GM18867 (cell line): ENCODE measurements at regions not wholly inside any gene's neighbourhood (a gene's known extent, or its start where the extent isn't known, plus 50 kb on each side); places are given as distances from the start of the nearest gene placed in this dataset.
"Not testable (repeated sequence)": the region's sequence is repeated elsewhere in the genome, so short reads cannot be mapped to it uniquely, and the experiment has no call there.

Experiments used
- ATAC-seq: cut with Tn5 transposase; IDR thresholded peaks from one replicate; pipeline ENCODE4 v1.9.1; 2021; ENCODE audit warnings: mild to moderate bottlenecking, moderate library complexity; ENCODE audit not compliant: unreplicated experiment

DNA sequence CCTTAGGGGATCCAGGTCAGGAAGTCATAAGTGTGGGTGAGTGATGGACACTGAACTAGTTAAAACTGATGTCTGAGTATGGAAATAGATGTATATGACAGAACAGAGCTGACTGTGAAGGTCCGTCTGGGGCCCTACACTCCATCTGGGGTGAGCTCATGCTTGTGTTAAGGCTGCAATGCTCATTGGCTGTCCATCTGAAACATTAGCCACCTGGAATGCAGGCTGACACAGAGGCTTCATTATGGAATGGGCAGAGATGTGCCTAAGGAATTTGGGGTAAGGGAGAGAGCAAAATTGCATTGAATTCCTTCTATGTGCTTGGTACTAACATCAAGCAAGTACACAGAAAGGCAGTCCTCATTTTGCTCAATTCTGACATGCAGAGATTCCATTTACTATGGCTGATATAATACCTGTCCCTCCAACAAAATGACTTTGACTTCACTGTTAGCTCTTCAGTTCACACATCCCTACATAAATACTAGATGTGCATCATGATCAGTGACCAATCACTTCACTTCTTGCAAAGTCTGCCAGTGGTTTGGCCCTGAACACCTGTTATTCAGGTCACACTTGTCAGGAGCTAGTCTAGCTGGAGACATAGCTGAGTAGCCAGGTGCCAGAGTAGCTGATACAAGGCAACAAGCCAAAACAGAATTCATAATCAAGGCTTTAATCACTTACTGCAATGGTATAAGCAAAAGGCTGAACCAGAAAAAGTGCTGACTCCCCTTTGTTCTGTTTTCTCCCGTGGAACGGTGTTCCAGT lies 128.9 kb upstream of the VWC2 start:
- ATAC-seq = no peak

DNA sequence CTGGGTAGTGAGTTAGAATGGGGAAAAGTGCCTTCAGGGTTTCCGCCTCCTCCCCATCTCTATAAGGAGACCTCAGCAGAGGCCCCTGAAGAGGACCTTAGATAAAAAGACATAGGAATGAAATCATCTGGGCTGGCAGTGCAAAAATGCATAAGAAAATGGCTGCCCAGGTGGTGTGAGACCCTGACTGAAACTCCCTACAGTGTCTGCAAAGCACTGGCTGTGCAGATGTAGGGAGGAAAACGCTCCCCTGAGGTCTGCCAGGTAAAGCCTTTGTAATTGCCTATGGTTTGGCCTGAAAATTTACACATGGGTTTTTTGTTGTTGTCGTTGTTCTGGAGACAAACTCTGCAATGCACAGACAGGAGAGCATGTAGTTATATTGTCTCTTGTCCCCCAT lies 128.1 kb upstream of the VWC2 start:
- no peak for ATAC-seq

DNA sequence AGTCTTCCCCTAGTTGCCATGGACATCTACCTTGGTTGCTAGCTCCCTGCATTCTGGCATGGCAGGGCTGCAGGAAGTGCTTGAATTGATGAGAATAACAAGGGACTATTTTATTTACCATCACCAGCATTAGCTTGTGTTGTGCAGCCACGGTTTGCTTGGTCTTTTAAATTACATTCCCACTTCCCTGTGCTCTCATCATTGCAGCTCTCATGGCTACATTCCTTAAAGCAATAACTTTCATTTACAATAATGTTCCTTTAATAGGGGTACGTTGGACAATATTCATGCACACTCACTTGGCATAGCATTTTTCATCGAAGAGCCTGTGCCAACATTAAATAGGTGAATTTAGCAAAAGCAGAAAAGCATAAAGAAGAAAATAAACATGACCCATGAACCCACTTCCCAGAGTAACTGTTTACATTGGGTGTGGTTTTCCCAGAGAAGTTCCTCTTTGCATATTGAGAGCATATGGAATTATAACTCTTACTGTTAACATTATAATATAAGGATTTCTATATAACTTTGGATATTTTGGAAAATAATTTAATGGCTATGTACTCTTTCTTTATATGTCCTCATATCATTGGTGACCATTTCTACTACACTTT lies 113.2 kb upstream of the VWC2 start:
- no peak for ATAC-seq

DNA sequence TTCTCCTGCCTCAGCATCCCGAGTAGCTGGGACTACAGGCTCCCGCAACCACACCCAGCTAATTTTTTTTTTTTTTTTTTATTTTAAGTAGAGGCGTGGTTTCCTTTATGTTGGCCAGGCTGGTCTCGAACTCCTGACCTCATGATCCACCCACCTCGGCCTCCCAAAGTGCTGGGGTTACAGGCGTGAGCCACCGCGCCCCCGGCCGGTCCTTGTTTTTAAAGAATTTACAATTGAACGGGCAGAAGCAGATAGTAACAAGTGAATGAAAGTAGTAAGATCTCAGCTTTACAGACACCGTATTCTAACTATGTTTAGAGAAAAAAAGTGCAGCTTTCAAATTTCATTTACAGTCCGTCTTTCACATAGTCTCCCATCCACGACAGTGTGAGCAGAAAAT lies 112.5 kb upstream of the VWC2 start:
- no peak for ATAC-seq

DNA sequence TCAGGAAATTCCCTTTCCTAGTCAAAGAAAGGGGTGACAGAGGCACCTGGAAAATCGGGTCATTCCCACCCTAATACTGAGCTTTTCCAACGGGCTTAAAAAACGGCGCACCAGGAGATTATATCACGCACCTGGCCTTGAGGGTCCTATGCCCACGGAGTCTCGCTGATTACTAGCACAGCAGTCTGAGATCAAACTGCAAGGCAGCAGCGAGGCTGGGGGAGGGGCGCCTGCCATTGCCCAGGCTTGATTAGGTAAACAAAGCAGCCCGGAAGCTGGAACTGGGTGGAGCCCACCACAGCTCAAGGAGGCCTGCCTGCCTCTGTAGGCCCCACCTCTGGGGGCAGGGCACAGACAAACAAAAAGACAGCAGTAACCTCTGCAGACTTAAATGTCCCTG lies 107.5 kb upstream of the VWC2 start:
- ATAC-seq = not testable (repeated sequence)

DNA sequence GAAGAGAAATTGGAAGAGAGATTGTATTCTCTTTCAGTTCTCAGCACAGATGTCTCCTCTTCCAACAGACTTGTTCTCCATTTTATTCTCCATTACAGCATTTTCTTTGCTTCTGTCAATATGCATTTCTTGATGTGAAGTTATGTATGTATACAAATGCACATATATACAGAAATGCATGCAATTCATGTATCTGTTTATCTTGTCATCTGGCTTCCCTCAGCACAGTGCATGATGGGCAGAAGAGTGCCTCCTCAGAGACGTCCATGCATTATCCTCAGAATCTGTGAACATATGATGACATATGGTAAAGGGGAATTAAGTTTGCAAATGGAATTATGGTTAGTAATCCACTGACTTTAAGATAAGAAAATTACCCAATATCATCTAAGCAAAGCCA lies 106.7 kb upstream of the VWC2 start:
- ATAC-seq = no peak

DNA sequence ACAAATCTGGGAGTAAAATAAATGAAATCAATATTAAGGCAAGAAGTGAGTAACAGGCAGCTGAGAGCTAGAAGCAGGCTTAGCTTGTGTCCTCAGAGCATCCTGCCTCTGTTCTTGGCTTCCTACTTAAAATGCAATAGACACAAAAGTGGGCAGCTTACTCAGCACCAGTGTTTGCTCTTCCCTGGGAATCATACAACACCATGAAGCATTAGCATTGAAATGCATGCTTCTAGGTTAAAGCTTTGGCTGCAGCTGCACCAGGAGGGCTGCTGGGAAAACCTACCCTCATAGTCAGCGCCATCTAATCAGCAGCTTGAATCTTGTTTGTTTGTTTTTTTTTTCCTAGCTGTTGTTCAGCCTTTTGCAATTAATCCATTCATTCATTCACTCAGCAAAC lies 104.2 kb upstream of the VWC2 start:
- no peak for ATAC-seq

DNA sequence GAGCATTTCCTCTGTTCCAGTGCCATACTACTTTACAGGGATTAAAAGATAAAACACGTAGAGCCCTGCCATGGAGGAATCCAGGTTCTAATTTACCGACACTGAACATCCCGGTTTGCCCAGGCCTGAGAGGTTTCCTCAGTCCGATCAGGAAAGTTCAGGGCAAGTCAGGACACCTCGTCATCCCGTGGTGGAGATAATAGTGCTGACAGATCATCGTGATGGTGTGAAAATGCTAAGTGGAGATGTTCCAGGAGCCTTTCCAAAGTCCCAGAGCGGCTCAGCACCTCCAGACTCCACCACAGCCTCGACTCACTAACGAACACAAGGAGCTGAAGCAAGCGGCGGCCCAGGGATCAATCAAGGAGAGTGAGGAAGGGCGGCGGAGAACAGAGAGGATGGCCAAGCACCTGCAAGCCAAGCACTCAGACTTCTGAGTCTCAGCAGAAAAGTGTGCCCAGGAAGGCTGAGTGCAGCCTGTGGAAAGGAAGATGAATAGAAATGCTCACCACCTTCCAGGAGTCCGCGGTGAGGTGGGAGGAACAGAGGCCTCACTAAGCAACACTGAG lies 103.7 kb upstream of the VWC2 start:
- ATAC-seq = no peak

DNA sequence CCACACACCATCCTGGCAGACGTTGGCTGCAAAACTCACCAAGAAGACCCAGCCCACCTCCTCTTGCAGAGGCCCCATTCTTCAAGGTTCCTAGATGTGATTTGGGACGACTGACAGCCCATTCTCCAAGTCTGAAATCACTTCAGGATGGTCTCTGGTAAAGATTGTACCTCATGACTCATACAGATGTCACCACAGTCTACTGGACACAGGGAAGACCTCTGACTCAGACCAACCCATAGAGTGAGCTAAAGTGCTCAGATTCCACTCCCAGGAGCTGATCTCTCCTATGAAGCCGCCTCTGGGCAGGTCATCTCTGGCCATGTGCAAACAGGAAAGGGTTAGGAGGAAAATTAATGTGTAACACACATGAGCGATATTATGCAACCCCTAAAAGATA lies 102.4 kb upstream of the VWC2 start:
- ATAC-seq = no peak

DNA sequence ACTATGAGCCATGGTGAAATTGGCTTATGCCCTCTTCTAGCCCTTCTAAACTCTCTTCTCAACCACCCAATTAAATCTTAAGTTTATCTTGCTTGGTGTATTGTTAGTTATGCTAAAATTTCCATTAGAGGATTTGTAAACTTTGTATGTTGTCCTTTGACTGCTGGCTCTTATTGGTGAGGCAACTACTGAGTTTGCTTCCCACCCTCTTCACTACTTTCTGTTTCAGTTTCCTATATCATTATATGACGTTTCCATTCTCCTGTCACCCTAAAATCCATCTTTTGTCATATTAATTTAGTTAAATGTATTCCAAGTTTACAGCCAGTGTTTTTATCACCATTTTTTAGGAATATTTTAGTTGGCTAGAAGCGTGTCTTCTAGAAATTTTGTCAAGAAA lies 80.9 kb upstream of the VWC2 start:
- peak; percentile 81 for ATAC-seq

DNA sequence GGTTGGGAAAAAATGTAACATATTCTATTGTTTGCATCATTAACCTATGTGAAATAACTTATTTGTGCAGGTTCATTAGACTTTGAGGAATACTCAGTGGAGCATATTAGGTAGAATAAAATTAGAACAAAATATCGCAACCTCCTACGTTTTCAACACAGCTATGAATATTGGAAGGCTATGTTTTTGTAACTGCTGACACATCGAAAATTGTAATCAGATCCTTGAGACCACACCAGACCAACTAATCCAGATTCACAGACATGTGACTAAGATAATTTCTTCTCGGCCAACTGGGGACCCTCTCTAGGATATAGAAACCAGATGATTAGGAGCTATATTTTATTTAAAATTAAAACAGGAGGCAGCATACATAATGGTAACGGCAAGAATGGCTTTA lies 77.5 kb upstream of the VWC2 start:
- no peak for ATAC-seq

DNA sequence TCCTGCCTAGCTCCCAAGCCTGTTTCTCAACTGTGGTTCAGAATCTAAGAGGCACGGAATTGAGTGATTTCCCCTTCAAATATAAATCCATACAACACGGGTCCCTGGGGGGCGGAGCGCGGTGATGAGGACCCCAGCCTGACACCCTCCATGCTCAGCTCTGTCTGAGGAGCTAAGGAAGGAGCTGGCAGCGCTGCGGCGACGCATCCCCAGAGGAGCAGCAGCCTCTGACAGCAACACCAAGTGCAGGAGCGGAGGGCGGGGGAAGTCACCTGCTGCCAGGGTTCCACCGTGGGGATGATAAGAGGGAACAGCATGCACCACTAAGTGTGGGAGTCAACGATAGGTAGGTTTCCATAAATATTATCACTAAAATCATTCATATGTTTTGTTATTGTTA lies 72.6 kb upstream of the VWC2 start:
- no peak for ATAC-seq

DNA sequence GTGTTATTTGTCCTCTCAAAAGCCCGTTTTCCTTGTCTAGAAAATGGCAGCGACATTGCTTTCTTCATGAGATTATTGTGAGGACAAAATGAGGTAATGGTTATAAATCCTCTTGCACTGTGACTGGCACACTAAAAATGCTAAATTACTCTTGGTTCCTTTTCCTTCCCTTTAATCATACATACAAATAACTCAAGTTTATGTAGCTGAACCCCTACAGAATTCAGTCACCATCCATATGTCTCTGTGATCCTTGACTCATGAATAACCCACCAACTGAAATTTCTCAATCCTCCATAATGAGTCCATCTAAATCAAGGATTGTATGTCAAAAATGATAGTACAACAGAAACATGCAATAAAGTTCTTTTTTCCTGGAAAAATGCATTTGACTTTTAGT lies 71.3 kb upstream of the VWC2 start:
- no peak for ATAC-seq

DNA sequence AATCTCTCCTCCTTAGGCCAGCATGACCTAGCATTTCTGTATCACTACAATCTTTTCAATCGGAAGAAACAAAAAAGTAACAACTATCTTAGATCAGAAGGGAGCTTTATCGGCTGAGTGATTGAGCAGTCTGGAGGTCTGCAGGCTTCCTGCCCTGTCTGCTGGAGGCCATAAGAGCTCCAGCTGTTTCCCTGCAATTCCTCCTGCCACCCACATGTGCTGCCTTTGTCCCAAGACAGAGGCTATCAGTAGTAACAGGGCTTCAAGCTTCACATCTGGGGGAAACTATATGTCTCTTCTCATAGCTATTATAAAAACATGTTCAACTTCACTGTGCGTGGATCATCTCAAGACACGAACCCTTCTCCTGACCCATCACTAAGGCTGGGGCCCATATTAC lies 70.1 kb upstream of the VWC2 start:
- no peak for ATAC-seq

DNA sequence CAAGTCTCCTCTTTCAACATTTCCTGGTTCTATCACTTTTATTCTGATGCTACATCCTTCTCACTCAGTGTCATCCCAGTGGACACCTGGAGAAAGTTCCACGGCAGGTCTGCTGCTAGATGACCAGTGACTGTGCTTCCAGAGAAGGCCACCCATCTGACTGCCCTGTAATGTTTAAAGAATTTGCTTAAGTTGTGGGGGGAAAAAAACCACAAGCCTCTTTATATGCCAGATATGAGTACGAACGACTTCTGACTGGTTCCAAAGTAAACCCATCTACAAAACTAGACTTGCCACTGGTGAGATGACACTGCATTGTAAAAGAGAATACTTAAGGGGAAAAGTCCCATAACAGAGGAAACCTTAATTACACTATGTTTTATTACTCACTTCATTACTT lies 69.6 kb upstream of the VWC2 start:
- ATAC-seq = no peak

DNA sequence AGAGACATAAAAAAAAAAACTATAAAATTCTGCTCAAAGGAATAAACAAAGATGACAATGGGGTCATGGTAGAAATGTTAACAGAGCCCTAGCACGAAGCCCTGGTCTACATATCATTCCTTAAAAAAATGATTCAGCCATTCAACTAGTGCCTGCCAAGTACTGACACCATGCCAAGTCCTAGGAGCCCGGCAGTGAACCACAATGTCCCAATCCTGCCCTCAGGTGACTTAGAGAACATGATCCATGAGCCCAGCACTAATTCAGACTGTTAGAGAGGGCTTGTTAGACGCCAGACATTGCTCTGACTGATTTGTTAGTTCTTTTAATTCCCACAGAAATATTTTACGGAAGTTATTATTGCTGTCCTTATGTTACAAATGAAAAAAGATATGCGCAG lies 67.3 kb upstream of the VWC2 start:
- no peak for ATAC-seq

DNA sequence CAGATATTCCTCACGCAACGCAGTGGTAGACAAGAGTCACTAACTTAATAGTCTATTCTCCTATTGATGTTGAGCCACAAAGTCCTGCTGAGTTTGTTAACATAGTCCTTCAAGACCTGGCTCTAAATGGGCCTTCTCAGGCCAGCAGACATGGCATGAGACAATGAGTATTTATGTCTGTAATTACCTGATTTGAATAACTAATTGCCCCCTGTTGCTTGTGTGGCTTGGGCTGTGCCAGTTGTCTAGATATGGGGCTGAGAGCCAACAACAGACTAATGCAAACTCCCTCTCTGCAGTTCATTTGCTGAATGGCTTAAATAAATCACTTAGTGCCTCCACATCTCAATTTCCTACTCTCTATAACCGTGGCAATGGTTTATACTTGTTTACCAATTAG lies 65.5 kb upstream of the VWC2 start:
- no peak for ATAC-seq

DNA sequence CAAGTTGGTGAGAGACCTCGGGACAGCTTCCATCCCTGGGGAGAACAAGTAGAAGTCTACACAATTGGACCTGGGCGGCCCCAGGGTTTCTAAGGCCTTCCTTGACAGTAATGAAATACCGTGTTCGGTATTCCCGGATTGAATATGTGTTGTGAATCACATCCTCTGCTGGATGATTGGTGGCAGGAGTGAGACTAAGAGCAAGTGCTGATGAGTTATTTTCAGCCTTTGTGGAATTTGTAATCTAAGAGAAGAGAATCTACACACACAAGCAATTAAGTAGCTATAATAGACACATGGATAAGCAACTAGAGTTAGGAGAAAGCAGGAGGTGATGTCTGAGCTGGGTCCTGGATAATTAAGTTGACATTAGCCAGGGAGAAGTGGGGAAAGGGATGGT lies 64.8 kb upstream of the VWC2 start:
- no peak for ATAC-seq

DNA sequence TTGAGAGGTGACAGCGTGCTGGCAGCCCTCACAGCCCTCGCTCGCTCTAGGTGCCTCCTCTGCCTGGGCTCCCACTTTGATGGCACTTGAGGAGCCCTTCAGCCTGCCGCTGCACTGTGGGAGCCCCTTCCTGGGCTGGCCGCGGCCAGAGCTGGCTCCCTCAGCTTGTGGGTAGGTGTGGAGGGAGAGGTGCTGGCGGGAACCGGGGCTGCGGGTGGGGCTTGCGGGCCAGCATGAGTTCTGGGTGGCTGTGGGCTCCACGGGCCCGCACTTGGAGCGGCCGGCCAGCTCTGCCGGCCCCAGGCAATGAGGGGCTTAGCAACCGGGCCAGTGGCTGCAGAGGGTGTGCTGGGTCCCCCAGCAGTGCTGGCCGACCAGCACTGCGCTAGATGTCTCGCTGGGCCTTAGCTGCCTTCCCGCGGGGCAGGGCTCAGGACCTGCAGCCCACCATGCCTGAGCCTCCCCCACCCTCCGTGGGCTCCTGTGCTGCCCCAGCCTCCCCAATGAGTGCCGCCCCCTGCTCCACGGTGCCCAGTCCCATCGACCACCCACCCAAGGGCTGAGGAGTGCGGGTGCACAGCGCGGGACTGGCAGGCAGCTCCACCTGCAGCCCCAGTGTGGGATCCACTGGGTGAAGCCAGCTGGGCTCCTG lies 62.2 kb upstream of the VWC2 start:
- not testable (repeated sequence) for ATAC-seq

DNA sequence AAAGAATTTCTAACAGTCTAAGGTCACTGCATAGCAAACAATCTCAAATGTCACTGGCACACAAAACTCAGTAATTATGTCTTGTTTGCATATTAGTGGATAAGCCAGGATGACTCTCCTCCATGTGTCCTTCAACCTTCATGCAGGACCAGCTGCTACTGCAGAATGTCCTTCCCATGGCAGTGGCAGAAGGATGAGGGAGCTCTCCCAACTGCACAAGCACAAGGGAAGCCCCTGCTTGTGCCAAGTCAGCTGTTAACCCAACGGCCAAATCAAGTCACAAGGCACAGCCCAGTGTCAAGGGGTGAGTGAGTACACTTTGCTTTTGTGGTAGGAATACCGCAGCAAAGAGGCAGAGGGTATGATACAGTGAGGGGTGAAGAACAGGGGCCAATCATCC lies 59.3 kb upstream of the VWC2 start:
- ATAC-seq = no peak

DNA sequence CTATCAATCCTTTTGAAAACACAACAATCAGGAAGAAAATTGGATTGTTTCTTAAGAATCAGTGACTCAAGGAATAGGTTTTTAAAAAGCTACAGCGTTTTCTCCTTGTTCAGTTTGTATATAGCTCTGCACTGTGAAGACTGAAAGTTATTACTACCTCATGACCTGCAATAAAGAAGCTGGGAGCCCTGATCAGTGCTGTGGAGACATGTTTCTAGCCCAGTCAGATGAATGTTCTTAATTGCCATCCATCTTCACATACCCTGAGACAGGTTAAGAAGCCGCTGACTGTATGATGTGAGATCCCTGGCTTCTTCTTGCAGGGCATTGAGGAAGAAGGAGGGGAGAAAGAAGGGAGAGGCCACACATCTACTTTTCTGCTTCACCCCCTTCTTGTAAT lies 58.0 kb upstream of the VWC2 start:
- no peak for ATAC-seq

DNA sequence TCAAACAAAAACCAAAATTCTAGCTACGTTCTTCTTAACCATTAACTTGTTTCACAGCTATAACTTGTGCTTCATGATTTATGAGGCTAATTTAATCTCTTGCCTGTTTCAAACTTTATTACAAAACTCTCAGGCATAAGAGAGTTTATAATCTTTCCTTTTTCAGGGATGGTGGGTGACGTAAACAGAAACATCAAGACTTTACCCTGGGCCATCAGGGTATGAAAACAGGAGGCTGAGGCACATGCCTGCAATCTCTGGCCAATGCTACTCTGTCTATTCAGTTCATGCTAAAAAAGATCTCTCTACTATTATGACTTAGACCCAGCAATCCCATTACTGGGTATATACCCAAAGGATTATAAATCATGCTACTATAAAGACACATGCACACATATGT lies 55.9 kb upstream of the VWC2 start:
- no peak for ATAC-seq
